H9 (cell line): ENCODE measurements at regions not wholly inside any gene's neighbourhood (a gene's known extent, or its start where the extent isn't known, plus 50 kb on each side); places are given as distances from the start of the nearest gene placed in this dataset.

Experiments
- DNase-seq: peaks from one replicate; pipeline ENCODE4 v3.0.0-alpha.2; 2017
- H2AFZ ChIP-seq: one replicate; pipeline ENCODE4 v1.6.1; 2013; ENCODE audit warnings: mild to moderate bottlenecking, low read length, control low read depth, moderate library complexity
- H2AK5ac ChIP-seq: 2 replicates; pipeline ENCODE4 v1.6.1; 2013; ENCODE audit warnings: low read length, control low read depth, mixed read lengths; ENCODE audit not compliant: insufficient read length
- H2BK120ac ChIP-seq: one replicate; pipeline ENCODE4 v1.6.1; 2013; ENCODE audit warnings: low read depth, mild to moderate bottlenecking, low read length, control low read depth, inconsistent platforms; ENCODE audit not compliant: poor library complexity, severe bottlenecking
- H2BK12ac ChIP-seq: 2 replicates; pipeline ENCODE4 v1.6.1; 2013; ENCODE audit warnings: low read length, control low read depth, mixed read lengths, low read depth; ENCODE audit not compliant: insufficient read length
- H2BK15ac ChIP-seq: 2 replicates; pipeline ENCODE4 v1.6.1; 2013; ENCODE audit warnings: low read depth, low read length, control low read depth
- H2BK20ac ChIP-seq: one replicate; pipeline ENCODE4 v1.6.1; 2013; ENCODE audit warnings: low read depth, mild to moderate bottlenecking, low read length, control low read depth, inconsistent platforms; ENCODE audit not compliant: poor library complexity, severe bottlenecking
- H2BK5ac ChIP-seq: 2 replicates; pipeline ENCODE4 v1.6.1; 2013; ENCODE audit warnings: low read length, control low read depth, mixed read lengths; ENCODE audit not compliant: insufficient read length
- H3K14ac ChIP-seq: 2 replicates; pipeline ENCODE4 v1.6.1; 2013; ENCODE audit warnings: low read length, control low read depth; ENCODE audit not compliant: insufficient read depth
- H3K18ac ChIP-seq: 2 replicates; pipeline ENCODE4 v1.6.1; 2013; ENCODE audit warnings: low read depth, mild to moderate bottlenecking, mixed read lengths, low read length, control low read depth; ENCODE audit not compliant: insufficient read length
- H3K23ac ChIP-seq: 2 replicates; pipeline ENCODE4 v1.6.1; 2013; ENCODE audit warnings: low read length, control low read depth, mixed read lengths, low read depth; ENCODE audit not compliant: insufficient read length
- H3K23me2 ChIP-seq: 2 replicates; pipeline ENCODE4 v1.6.1; 2013; ENCODE audit warnings: low read depth, mild to moderate bottlenecking, mixed read lengths, low read length, control low read depth; ENCODE audit not compliant: insufficient read length, poor library complexity, severe bottlenecking
- H3K27ac ChIP-seq: 2 replicates; pipeline ENCODE4 v1.5.1; 2013; ENCODE audit warnings: low read length, control low read depth, mixed read lengths, low read depth; ENCODE audit not compliant: insufficient read length
- H3K27me3 ChIP-seq: 2 replicates; pipeline ENCODE4 v1.6.1; 2013; ENCODE audit warnings: low read length, control low read depth, inconsistent platforms; ENCODE audit not compliant: insufficient read depth
- H3K4ac ChIP-seq: 2 replicates; pipeline ENCODE4 v1.6.1; 2013; ENCODE audit warnings: low read depth, mild to moderate bottlenecking, control low read depth, inconsistent platforms, low read length, moderate library complexity
- H3K4me1 ChIP-seq: 2 replicates; pipeline ENCODE4 v1.6.1; 2013; ENCODE audit warnings: low read length, control low read depth, inconsistent platforms; ENCODE audit not compliant: insufficient read depth
- H3K4me2 ChIP-seq: 2 replicates; pipeline ENCODE4 v1.6.1; 2013; ENCODE audit warnings: low read length, control low read depth, mixed read lengths; ENCODE audit not compliant: insufficient read length, insufficient read depth
- H3K56ac ChIP-seq: 2 replicates; pipeline ENCODE4 v1.6.1; 2013; ENCODE audit warnings: low read depth, mild to moderate bottlenecking, mixed read lengths, low read length, control low read depth; ENCODE audit not compliant: insufficient read length
- H3K79me1 ChIP-seq: 2 replicates; pipeline ENCODE4 v1.6.1; 2013; ENCODE audit warnings: low read depth, mild to moderate bottlenecking, moderate library complexity, low read length, control low read depth, inconsistent platforms; ENCODE audit not compliant: insufficient read depth, poor library complexity, severe bottlenecking
- H3K79me2 ChIP-seq: 2 replicates; pipeline ENCODE4 v1.6.1; 2013; ENCODE audit warnings: low read length, control low read depth, inconsistent platforms; ENCODE audit not compliant: insufficient read depth
- H3K9ac ChIP-seq: 2 replicates; pipeline ENCODE4 v1.6.1; 2013; ENCODE audit warnings: low read length, control low read depth, mixed read lengths; ENCODE audit not compliant: insufficient read length; ENCODE audit errors: extremely low read depth
- H3K9me3 ChIP-seq: one replicate; pipeline ENCODE4 v1.6.1; 2013; ENCODE audit warnings: low read depth, low read length, inconsistent platforms; ENCODE audit not compliant: control insufficient read depth
- H3T11ph ChIP-seq: one replicate; pipeline ENCODE4 v1.6.1; 2013; ENCODE audit warnings: mild to moderate bottlenecking, low read length, control low read depth, inconsistent platforms
- H4K20me1 ChIP-seq: one replicate; pipeline ENCODE4 v1.6.1; 2013; ENCODE audit not compliant: control insufficient read depth, insufficient read length, insufficient read depth
- H4K5ac ChIP-seq: 2 replicates; pipeline ENCODE4 v1.6.1; 2013; ENCODE audit warnings: low read depth, mild to moderate bottlenecking, mixed read lengths, low read length, control low read depth; ENCODE audit not compliant: insufficient read length
- H4K8ac ChIP-seq: replicated peaks from 2 replicates; pipeline ENCODE4 v1.6.1; 2013; ENCODE audit warnings: low read length, control low read depth, mixed read lengths, low read depth; ENCODE audit not compliant: insufficient read length
- H4K91ac ChIP-seq: 2 replicates; pipeline ENCODE4 v1.6.1; 2013; ENCODE audit warnings: low read depth, mild to moderate bottlenecking, moderate library complexity, mixed read lengths, low read length, control low read depth; ENCODE audit not compliant: insufficient read length
- H3K27ac Mint-ChIP-seq, 3 experiments: 2 replicates in 2 of 3; 3 replicates in 1 of 3; pipeline ENCODE4 v1.8.0; 2020 to 2021; ENCODE audit warnings: mixed read lengths in 3 of 3, mild to moderate bottlenecking in 1 of 3, moderate library complexity in 1 of 3
- H3K27me3 Mint-ChIP-seq: 2 replicates; pipeline ENCODE4 v1.8.0; 2021; ENCODE audit warnings: low read depth, mild to moderate bottlenecking, moderate library complexity, mixed read lengths
- H3K36me3 Mint-ChIP-seq, 3 experiments: 2 replicates in 2 of 3; 3 replicates in 1 of 3; pipeline ENCODE4 v1.8.0; 2020 to 2021; ENCODE audit warnings: low read depth in 3 of 3, mixed read lengths in 3 of 3; ENCODE audit not compliant: insufficient read depth in 1 of 3
- H3K4me1 Mint-ChIP-seq, 2 experiments: 2 replicates each; pipeline ENCODE4 v1.8.0; 2020; ENCODE audit warnings: mixed read lengths in 2 of 2
- H3K4me3 Mint-ChIP-seq, 2 experiments: 2 replicates in 1 of 2; 3 replicates in 1 of 2; pipeline ENCODE4 v1.8.0; 2020 to 2021; ENCODE audit warnings: mild to moderate bottlenecking in 2 of 2, mixed read lengths in 2 of 2, moderate library complexity in 1 of 2
- H3K9me3 Mint-ChIP-seq, 2 experiments: 2 replicates in 1 of 2; 3 replicates in 1 of 2; pipeline ENCODE4 v1.8.0; 2020; ENCODE audit warnings: mild to moderate bottlenecking in 2 of 2, mixed read lengths in 2 of 2, moderate library complexity in 1 of 2
- TF ChIP-seq, protein P1 (sequence below): fragments of 200-600 bp; sonication (generic); conservative IDR thresholded peaks from 3 replicates; pipeline ENCODE4 v1.8.0; 2021; ENCODE audit warnings: antibody characterized with exemption, mild to moderate bottlenecking

DNA sequence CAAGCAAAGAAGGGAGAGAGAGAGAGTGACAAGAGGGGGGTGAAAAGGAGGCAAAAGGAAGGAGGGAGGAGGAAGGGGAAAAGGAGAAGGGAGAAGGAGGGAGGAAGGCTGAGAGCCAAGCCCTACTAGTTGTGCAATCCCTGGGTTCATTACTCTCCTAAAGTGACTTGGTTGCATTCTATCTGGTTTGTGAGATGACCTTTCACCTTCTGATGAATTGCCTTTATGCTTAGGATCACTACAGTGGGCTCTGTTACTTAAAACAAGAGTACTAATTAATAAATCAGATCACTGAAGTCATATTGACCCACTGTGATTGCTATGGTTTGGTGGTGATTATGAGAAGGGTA, 144.9 kb downstream of the KIF20B start:
- no peak overlapping the region for H3K23ac ChIP-seq
- H3K27me3 ChIP-seq, result no peaks in the 10 kb centered on the region
- no peak overlapping the region for H2BK20ac ChIP-seq
- TF ChIP-seq, protein P1, sequence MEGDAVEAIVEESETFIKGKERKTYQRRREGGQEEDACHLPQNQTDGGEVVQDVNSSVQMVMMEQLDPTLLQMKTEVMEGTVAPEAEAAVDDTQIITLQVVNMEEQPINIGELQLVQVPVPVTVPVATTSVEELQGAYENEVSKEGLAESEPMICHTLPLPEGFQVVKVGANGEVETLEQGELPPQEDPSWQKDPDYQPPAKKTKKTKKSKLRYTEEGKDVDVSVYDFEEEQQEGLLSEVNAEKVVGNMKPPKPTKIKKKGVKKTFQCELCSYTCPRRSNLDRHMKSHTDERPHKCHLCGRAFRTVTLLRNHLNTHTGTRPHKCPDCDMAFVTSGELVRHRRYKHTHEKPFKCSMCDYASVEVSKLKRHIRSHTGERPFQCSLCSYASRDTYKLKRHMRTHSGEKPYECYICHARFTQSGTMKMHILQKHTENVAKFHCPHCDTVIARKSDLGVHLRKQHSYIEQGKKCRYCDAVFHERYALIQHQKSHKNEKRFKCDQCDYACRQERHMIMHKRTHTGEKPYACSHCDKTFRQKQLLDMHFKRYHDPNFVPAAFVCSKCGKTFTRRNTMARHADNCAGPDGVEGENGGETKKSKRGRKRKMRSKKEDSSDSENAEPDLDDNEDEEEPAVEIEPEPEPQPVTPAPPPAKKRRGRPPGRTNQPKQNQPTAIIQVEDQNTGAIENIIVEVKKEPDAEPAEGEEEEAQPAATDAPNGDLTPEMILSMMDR, result no peak
- no peak overlapping the region for H2BK12ac ChIP-seq
- no peak overlapping the region for H2AFZ ChIP-seq
- peaks cover 8% of the 10 kb centered on the region; the same call in 1 of the 2 replicates for H3K4me1 ChIP-seq
- H4K91ac ChIP-seq, result no peak overlapping the region
- no peak overlapping the region for H3K18ac ChIP-seq
- H4K5ac ChIP-seq, result no peak overlapping the region
- no peak overlapping the region for H2BK15ac ChIP-seq
- Mint-ChIP-seq H3K36me3 (peaks cover 0 to 1% (median 0%) of the 10 kb centered on the region in 3 experiments; a peak in 1 of 7 replicates), H3K4me3 (no peak overlapping the region), H3K4me1 (peaks cover 9 to 17% of the 10 kb centered on the region in 2 experiments), H3K27me3 (peaks cover 3% of the 10 kb centered on the region; the same call in 1 of the 2 replicates), H3K27ac (no peak overlapping the region), H3K9me3 (no peaks in the 10 kb centered on the region; a peak in 1 of 5 replicates)
- H3K14ac ChIP-seq, result no peak overlapping the region
- no peak overlapping the region for H3K4me2 ChIP-seq
- H3K23me2 ChIP-seq, result no peaks in the 10 kb centered on the region
- H3K9me3 ChIP-seq, result no peaks in the 10 kb centered on the region
- no peak overlapping the region for H3K27ac ChIP-seq
- no peak for DNase-seq
- no peak overlapping the region for H2AK5ac ChIP-seq
- no peaks in the 10 kb centered on the region for H3K79me2 ChIP-seq
- H2BK5ac ChIP-seq, result no peak overlapping the region
- no peak overlapping the region for H3K4ac ChIP-seq
- H3K79me1 ChIP-seq, result no peaks in the 10 kb centered on the region
- H3K56ac ChIP-seq, result no peak overlapping the region
- H3K9ac ChIP-seq, result no peak overlapping the region
- no peak overlapping the region for H2BK120ac ChIP-seq
- H4K8ac ChIP-seq, result no peak overlapping the region
- no peaks in the 10 kb centered on the region for H4K20me1 ChIP-seq
- H3T11ph ChIP-seq, result no peak overlapping the region
